Breast epithelium (tissue), 3 donors: ENCODE measurements at regions not wholly inside any gene's neighbourhood (a gene's known extent, or its start where the extent isn't known, plus 50 kb on each side); places are given as distances from the start of the nearest gene placed in this dataset.

Source experiments
- POLR2AphosphoS5 ChIP-seq, 3 donors: sonication (generic); formaldehyde crosslinking; IDR thresholded peaks; one replicate each; pipeline ENCODE4 v1.6.1; 2017; ENCODE audit warnings: antibody characterized with exemption in 3 of 3
- TF ChIP-seq, protein P1 (sequence below), 3 donors: fragments of 450-650 bp; IDR thresholded peaks; one replicate each; pipeline ENCODE4 v1.5.1; 2016 to 2017; ENCODE audit warnings: antibody characterized with exemption in 3 of 3, mild to moderate bottlenecking in 3 of 3, moderate library complexity in 3 of 3

DNA sequence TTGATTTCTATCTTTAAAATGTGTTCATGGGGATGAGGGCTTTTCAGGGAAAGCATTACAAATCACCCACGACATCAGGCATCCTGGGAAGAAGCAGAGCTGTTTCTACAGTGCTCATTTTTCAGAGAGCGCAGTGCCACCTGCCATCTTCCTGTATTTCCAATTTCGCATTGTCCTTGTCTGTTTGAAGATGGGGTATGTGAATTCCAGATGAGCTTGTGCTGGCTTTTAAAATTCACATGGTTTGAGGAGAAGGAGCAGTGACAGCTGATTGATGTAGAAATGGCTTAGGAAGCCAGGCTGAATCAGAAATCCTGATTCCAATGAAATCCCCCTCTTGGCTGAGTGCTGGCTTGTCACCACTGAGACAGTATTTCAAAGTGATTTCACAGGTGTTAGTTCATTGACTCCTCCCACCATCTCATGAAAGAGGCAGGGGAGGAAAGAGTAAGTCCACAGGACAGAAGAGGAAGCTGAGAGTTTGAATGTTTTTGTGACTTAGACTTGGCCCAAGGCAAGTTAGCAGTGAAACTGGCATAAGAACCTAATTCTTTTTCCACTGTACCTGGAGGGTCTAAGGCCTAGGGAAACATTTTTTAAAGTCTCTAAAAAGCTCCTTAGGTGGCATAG lies 344.6 kb upstream of the C11orf87 start:
- TF ChIP-seq, protein P1, sequence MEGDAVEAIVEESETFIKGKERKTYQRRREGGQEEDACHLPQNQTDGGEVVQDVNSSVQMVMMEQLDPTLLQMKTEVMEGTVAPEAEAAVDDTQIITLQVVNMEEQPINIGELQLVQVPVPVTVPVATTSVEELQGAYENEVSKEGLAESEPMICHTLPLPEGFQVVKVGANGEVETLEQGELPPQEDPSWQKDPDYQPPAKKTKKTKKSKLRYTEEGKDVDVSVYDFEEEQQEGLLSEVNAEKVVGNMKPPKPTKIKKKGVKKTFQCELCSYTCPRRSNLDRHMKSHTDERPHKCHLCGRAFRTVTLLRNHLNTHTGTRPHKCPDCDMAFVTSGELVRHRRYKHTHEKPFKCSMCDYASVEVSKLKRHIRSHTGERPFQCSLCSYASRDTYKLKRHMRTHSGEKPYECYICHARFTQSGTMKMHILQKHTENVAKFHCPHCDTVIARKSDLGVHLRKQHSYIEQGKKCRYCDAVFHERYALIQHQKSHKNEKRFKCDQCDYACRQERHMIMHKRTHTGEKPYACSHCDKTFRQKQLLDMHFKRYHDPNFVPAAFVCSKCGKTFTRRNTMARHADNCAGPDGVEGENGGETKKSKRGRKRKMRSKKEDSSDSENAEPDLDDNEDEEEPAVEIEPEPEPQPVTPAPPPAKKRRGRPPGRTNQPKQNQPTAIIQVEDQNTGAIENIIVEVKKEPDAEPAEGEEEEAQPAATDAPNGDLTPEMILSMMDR (IDR thresholded peaks at IDR 0.05), result no peak
- no peak for TF ChIP-seq POLR2AphosphoS5 (IDR thresholded peaks at IDR 0.05)
